AG04449 (cell line): ENCODE measurements at regions not wholly inside any gene's neighbourhood (a gene's known extent, or its start where the extent isn't known, plus 50 kb on each side); places are given as distances from the start of the nearest gene placed in this dataset.

Source experiments
- CTCF ChIA-PET: fragments of 350-600 bp; formaldehyde crosslinking; extraction: SDS; loops from one replicate; lab custom pipeline; 2021; ENCODE audit warnings: antibody characterized with exemption; lab: Yijun Ruan, JAX
- POLR2A ChIA-PET: fragments of 400-600, 350-600 bp; formaldehyde crosslinking; extraction: SDS; loops from one replicate; lab custom pipeline; 2020; ENCODE audit warnings: antibody characterized with exemption, inconsistent platforms; lab: Yijun Ruan, JAX
- DNase-seq: peaks from one replicate; pipeline ENCODE4 v3.0.0-alpha.2; 2010; ENCODE audit warnings: low read depth, low spot score
- H3K4me3 ChIP-seq: 2 replicates; pipeline ENCODE4 v1.5.1; 2011; ENCODE audit warnings: low read depth, mild to moderate bottlenecking, control low read depth, low read length
- CTCF ChIP-seq: IDR thresholded peaks from one replicate; pipeline ENCODE4 v1.5.1; 2011; ENCODE audit warnings: mild to moderate bottlenecking, moderate library complexity, low read length, control low read depth, inconsistent platforms; ENCODE audit not compliant: insufficient read depth; ENCODE audit errors: missing control alignments

DNA sequence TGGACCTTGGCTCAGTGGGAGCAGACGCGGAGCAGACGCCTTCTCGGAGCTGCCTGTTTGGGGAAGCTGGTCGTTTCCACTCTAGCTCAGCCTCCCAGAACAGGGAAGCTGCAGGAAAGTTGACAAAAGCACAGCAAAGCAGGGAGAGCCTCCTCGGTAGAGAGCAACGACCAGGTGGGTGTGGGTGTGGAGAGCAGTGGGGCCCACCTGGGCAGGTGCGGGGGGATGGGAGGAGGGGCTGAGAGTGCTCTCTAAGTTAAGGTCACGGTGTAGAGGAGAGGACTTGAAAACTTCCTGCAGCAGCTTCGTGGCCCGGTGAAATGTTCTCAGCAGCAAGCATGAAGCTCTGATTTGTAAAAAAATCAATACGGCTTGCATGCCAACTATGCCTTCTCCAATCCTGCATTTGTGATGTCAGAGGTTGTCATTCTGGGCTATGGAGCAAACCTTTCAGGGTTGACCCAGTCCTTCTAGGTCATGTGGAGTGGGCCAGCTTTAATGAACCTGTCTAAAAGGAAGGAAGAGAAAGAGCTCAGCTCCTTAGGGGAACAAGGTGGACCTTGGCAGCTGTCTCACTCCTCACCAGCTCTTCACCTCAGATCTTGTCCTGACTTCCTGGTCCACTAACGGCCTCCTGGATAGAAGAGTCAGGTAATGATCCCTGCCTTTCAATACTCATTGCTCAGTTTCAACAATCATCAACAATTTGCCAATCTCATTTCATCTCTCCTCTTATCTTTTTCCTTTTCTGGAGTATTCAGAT lies 85.8 kb upstream of the UBL3 start:
- CTCF ChIA-PET, result interaction anchor here (0.7 to 5.6 kb wide), 4 partner anchors 12 to 196 kb away, joined by 3 to 51 read pairs (median 4); no protein-coding TSS in a partner anchor
- TF ChIP-seq CTCF, result no peak

GRCh38 chr13:29935309-29935981 lies 85.0 kb upstream of the UBL3 start:
- no peak for TF ChIP-seq CTCF
- ChIA-PET POLR2A (no interaction called here), CTCF (interaction anchor here (0.7 to 5.6 kb wide), 6 partner anchors 11 to 197 kb away, joined by 3 to 51 read pairs (median 4); no protein-coding TSS in a partner anchor)
- H3K4me3 ChIP-seq, result no peak overlapping the region
- DNase-seq, result no peak

More for the DNA sequence above, 85.8 kb upstream of the UBL3 start:
- DNase-seq, result no peak
- H3K4me3 ChIP-seq, result no peak overlapping the region
- POLR2A ChIA-PET, result no interaction called here

- POLR2A ChIA-PET, result no interaction called here
- no peak for TF ChIP-seq CTCF
- CTCF ChIA-PET, result interaction anchor here (1.1 to 5.6 kb wide), 3 partner anchors 10 to 88 kb away, joined by 3 to 51 read pairs (median 4); no protein-coding TSS in a partner anchor
- no peak for DNase-seq
- H3K4me3 ChIP-seq, result no peak overlapping the region
Measured at GRCh38 chr13:29934531-29935308, 84.3 kb upstream of the UBL3 start.

DNA sequence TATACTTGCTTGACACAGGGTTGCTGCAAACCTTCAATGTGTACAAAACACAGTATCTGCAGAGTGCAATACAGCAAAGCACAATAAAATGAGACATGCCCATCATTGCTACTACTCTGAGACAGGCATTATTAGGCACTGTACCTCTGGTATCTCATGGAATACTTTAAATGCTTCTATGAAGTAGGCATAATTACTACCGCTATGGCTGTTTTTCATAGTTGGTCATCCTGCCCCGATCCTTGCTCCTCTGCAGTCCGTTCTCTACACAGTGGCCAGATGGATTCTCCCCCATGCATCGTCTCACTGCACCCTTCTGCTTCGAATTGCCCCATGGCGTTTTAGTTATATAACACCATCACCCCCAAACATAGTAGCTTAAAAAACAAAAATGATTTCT lies 83.0 kb upstream of the UBL3 start:
- DNase-seq, result no peak
- ChIA-PET CTCF (interaction anchor here (5.6 kb wide), 1 partner anchor 9 kb away, joined by 51 read pairs; no protein-coding TSS in a partner anchor), POLR2A (no interaction called here)
- no peak overlapping the region for H3K4me3 ChIP-seq
- no peak for TF ChIP-seq CTCF

DNA sequence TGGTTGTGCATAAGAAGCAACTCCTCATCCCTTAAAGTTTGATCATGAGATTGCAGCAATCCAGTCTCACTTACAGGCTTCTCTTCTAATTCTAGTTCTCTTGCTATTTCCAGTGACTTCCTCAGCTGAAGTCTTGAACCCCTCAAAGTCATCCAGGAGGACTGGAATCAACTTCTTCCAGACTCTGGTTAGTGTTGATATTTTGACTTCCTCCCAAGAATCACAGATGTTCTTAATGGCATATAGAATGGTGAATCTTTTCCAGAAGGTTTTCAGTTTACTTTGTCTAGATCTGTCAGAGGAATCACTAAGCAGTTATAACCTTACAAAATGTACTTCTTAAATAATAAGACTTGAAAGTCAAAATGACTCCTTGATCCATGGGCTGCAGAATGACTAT lies 81.3 kb upstream of the UBL3 start:
- TF ChIP-seq CTCF, result no peak
- no peak for DNase-seq
- POLR2A ChIA-PET, result no interaction called here
- CTCF ChIA-PET, result interaction anchor here (1.1 kb wide), 1 partner anchor 10 kb away, joined by 4 read pairs; no protein-coding TSS in a partner anchor
- no peak overlapping the region for H3K4me3 ChIP-seq
